HFF-Myc (cell line): ENCODE measurements at regions not wholly inside any gene's neighbourhood (a gene's known extent, or its start where the extent isn't known, plus 50 kb on each side); places are given as distances from the start of the nearest gene placed in this dataset.

Experiments
- DNase-seq: peaks from one replicate; pipeline ENCODE4 v3.0.0-alpha.2; 2011; ENCODE audit warnings: low read depth; ENCODE audit errors: extremely low read depth
- H3K4me3 ChIP-seq: replicated peaks from 2 replicates; pipeline ENCODE4 v1.5.1; 2011; ENCODE audit warnings: low read depth, mild to moderate bottlenecking, control low read depth, low read length
- CTCF ChIP-seq: IDR thresholded peaks from 2 replicates; pipeline ENCODE4 v1.5.1; 2012; ENCODE audit warnings: mild to moderate bottlenecking, low read depth, low read length, control low read depth; ENCODE audit errors: missing control alignments

- no peak for TF ChIP-seq CTCF
- DNase-seq: no peak
- no peak overlapping the region for H3K4me3 ChIP-seq
Measured at GRCh38 chr2:19490846-19491435, 132.5 kb upstream of the OSR1 start.

GRCh38 chr2:19488009-19488691 is 129.7 kb upstream of the OSR1 start:
- H3K4me3 ChIP-seq: no peak overlapping the region
- no peak for DNase-seq
- no peak for TF ChIP-seq CTCF

- H3K4me3 ChIP-seq: no peak overlapping the region
- no peak for TF ChIP-seq CTCF
- no peak for DNase-seq
Measured at GRCh38 chr2:19484736-19485135, 126.3 kb upstream of the OSR1 start.

- no peak for TF ChIP-seq CTCF
- no peak overlapping the region for H3K4me3 ChIP-seq
- no peak for DNase-seq
Measured at GRCh38 chr2:19480673-19481072, 122.2 kb upstream of the OSR1 start.

- H3K4me3 ChIP-seq: no peak overlapping the region
- no peak for DNase-seq
- TF ChIP-seq CTCF: no peak
Measured at GRCh38 chr2:19479666-19480065, 121.2 kb upstream of the OSR1 start.

GRCh38 chr2:19478409-19478808 is 120.0 kb upstream of the OSR1 start:
- TF ChIP-seq CTCF: no peak
- H3K4me3 ChIP-seq: no peak overlapping the region
- DNase-seq: no peak
